Gastrocnemius medialis (tissue), 4 donors: ENCODE measurements at regions not wholly inside any gene's neighbourhood (a gene's known extent, or its start where the extent isn't known, plus 50 kb on each side); places are given as distances from the start of the nearest gene placed in this dataset.

Experiments
- POLR2A ChIP-seq, 2 donors: fragments of 450-650 bp; IDR thresholded peaks; one replicate each; pipeline ENCODE4 v1.6.1; 2017; ENCODE audit warnings: antibody characterized with exemption in 2 of 2, mild to moderate bottlenecking in 2 of 2, moderate library complexity in 2 of 2
- TF ChIP-seq, protein P1 (sequence below), 5 experiments: fragments of 450-650 bp in 3 of 5; fragments of 200-600 bp in 2 of 5; sonication (generic) in 2 of 5; IDR thresholded peaks in 4 of 5; conservative IDR thresholded peaks in 1 of 5; 1 replicate in 4 of 5; 2 replicates in 1 of 5; pipeline ENCODE4 v1.5.1; 2016 to 2019; ENCODE audit warnings: antibody characterized with exemption in 5 of 5, mild to moderate bottlenecking in 3 of 5, moderate library complexity in 3 of 5

DNA sequence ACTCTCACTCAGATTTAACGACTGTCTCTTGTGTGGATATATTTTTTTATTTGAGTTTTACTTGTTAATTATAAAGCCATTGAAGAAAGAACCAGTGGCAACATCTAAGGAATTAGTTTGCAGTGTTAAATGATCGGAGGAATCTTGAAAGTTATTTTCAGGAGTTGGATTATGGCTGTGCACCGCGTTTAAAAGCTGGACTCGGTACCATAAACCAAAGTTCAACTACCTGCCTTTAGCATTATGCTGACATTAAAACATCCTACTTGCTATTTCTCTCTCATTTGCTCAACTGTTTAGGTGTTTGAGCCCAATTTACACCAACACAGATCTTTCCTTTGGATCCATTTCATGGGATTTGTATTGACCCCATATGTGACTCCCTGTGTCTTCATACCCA is 289.4 kb upstream of the SASH1 start:
- TF ChIP-seq, protein P1, sequence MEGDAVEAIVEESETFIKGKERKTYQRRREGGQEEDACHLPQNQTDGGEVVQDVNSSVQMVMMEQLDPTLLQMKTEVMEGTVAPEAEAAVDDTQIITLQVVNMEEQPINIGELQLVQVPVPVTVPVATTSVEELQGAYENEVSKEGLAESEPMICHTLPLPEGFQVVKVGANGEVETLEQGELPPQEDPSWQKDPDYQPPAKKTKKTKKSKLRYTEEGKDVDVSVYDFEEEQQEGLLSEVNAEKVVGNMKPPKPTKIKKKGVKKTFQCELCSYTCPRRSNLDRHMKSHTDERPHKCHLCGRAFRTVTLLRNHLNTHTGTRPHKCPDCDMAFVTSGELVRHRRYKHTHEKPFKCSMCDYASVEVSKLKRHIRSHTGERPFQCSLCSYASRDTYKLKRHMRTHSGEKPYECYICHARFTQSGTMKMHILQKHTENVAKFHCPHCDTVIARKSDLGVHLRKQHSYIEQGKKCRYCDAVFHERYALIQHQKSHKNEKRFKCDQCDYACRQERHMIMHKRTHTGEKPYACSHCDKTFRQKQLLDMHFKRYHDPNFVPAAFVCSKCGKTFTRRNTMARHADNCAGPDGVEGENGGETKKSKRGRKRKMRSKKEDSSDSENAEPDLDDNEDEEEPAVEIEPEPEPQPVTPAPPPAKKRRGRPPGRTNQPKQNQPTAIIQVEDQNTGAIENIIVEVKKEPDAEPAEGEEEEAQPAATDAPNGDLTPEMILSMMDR (IDR thresholded peaks at IDR 0.05 in 4 of 5, conservative IDR thresholded peaks at IDR 0.05 in 1 of 5) = no peak
- no peak for TF ChIP-seq POLR2A (IDR thresholded peaks at IDR 0.05)
